ENCODE measurements at regions not wholly inside any gene's neighbourhood (a gene's known extent, or its start where the extent isn't known, plus 50 kb on each side); places are given as distances from the start of the nearest gene placed in this dataset.
"Not testable (repeated sequence)": the region's sequence is repeated elsewhere in the genome, so short reads cannot be mapped to it uniquely, and the experiment has no call there.

GRCh38 chr14:83041224-83041623 is 1507.6 kb upstream of the SEL1L start:
- Histone ChIP-seq H3K4me3 (no peak overlapping the region), H4K20me1 (no peaks in the 10 kb centered on the region), H3K4me2 (no peak overlapping the region), H3K9ac (no peak overlapping the region), H3K9me3 (replicated peaks in 1 of 11) (no peaks in the 10 kb centered on the region), H3K4me1 (no peaks in the 10 kb centered on the region), H3K27ac (no peak overlapping the region), H3K27me3 (no peaks in the 10 kb centered on the region), H3K36me3 (no peaks in the 10 kb centered on the region)
- TF ChIP-seq Cebpa-rat (IDR thresholded peaks at IDR 0.05), result no peak

DNA sequence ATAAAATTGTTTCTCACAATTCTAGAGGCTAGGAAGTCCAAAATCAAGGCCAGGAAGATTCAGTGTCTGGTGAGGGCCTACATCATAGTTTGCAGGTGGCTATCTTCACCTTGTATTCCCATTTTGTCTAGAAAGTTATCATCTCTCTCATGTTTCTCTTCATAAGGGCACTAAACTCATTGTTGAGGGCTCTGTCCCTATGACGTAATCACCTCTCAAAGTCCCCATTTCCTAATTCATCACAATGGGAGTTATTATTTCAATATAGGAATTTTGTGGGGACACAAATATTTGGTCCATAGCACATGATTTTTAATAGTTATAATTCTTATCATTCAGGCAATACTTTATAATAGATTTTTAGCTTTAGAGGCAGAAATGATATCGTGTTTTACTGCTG is 1509.2 kb upstream of the SEL1L start:
- Histone ChIP-seq H3K9me3 (replicated peaks in 1 of 11) (no peaks in the 10 kb centered on the region), H3K27me3 (no peaks in the 10 kb centered on the region), H3K36me3 (no peaks in the 10 kb centered on the region), H3K27ac (no peak overlapping the region), H3K4me2 (no peak overlapping the region), H4K20me1 (no peaks in the 10 kb centered on the region), H3K4me1 (no peaks in the 10 kb centered on the region), H3K4me3 (no peak overlapping the region), H3K9ac (no peak overlapping the region)
- no peak for TF ChIP-seq Cebpa-rat (IDR thresholded peaks at IDR 0.05)

- H4K20me1 ChIP-seq, result no peaks in the 10 kb centered on the region
- no peak overlapping the region for H3K9ac ChIP-seq
- H3K36me3 ChIP-seq, result no peaks in the 10 kb centered on the region
- H3K27ac ChIP-seq, result no peak overlapping the region
- H3K4me3 ChIP-seq, result no peak overlapping the region
- no peaks in the 10 kb centered on the region for H3K9me3 ChIP-seq (replicated peaks in 1 of 11)
- H3K27me3 ChIP-seq, result no peaks in the 10 kb centered on the region
- no peak overlapping the region for H3K4me2 ChIP-seq
- no peak for TF ChIP-seq Cebpa-rat (IDR thresholded peaks at IDR 0.05)
- H3K4me1 ChIP-seq, result no peaks in the 10 kb centered on the region
Measured at GRCh38 chr14:83044001-83044400, 1510.3 kb upstream of the SEL1L start.

DNA sequence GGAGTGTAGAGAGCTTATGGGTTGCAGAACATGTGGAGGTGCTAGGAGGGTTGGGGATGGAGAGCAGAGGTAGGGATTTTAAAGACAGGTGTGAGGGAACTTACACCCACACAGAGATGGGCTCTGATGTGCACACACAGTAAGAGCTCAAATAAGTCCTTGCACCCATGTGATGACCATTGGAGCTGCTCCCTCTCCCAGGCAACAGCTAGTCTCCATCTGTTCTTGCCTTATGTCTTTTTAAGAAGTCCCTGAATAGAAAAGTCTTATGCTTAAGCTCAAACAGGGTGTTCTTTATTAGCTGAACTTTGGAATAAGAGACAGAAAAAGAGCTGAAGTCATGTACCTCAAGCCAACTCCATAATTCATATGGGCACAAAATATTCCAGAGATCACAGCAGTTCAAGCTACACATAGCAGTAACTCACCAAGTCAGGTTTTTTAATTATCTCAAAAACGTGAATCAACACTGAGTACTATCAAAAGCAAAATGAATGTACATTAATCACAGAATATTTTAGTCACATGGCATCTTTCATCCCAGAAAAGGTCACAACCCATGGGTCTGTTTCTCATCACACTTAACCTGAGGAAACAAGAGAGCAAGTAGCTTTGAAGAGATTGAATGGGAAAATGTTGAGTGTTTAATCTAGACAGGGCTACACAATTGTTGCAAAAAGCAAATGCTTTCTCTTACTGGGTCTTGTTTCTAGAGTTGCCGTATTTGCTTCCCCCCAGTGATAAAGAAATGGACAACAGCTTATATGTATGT is 1513.6 kb upstream of the SEL1L start:
- no peak overlapping the region for H3K27ac ChIP-seq
- no peaks in the 10 kb centered on the region for H3K9me3 ChIP-seq (replicated peaks in 1 of 11)
- no peaks in the 10 kb centered on the region for H3K4me1 ChIP-seq
- no peak overlapping the region for H3K4me3 ChIP-seq
- H3K27me3 ChIP-seq, result no peaks in the 10 kb centered on the region
- TF ChIP-seq Cebpa-rat (IDR thresholded peaks at IDR 0.05), result no peak
- no peak overlapping the region for H3K4me2 ChIP-seq
- H3K9ac ChIP-seq, result no peak overlapping the region
- H4K20me1 ChIP-seq, result no peaks in the 10 kb centered on the region
- no peaks in the 10 kb centered on the region for H3K36me3 ChIP-seq

DNA sequence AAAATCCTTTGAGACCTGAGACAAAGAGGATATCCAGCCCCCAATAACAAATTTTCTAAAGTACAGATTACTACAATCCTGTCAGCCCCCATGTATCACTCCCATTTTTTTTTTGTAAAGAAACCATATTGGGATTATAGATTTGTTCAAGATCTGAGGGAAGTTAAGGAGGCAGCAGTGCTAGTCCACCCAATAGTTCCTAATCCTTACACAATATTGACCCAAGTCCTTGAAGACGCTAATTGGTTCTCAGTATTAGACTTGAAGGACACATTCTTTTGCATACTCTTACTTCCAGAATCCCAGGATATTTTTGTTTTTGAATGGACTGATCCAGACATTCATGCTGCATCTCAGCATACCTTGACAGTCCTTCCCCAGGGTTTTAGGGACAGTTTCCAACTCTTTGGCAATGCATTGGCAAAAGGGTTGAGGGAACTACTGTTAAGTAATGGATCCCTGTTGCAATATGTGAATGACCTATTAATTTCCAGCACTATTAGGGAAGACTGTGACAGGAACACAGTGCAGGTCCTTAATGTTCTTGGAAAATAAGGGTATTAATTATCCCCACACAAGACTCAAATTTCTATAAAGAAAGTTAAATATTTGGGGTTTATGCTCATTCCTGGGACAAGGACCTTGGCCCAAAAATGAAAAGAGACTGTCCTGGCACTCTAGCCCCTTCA is 1519.5 kb upstream of the SEL1L start:
- Histone ChIP-seq H3K27me3 (no peaks in the 10 kb centered on the region), H3K9ac (no peak overlapping the region), H3K36me3 (no peaks in the 10 kb centered on the region), H3K27ac (no peak overlapping the region), H3K4me2 (no peak overlapping the region), H4K20me1 (no peaks in the 10 kb centered on the region), H3K4me3 (no peak overlapping the region), H3K4me1 (no peaks in the 10 kb centered on the region), H3K9me3 (replicated peaks in 1 of 11) (no peaks in the 10 kb centered on the region)
- no peak for TF ChIP-seq Cebpa-rat (IDR thresholded peaks at IDR 0.05)

- no peak for TF ChIP-seq Cebpa-rat (IDR thresholded peaks at IDR 0.05)
Measured at GRCh38 chr14:83058068-83058467, 1524.4 kb upstream of the SEL1L start.

GRCh38 chr14:83071888-83072501 is 1538.3 kb upstream of the SEL1L start:
- no peak overlapping the region for H3K27ac ChIP-seq
- no peaks in the 10 kb centered on the region for H3K36me3 ChIP-seq
- no peaks in the 10 kb centered on the region for H3K9me3 ChIP-seq (replicated peaks in 1 of 11)
- no peaks in the 10 kb centered on the region for H3K27me3 ChIP-seq
- H3K4me2 ChIP-seq, result no peak overlapping the region
- H3K4me1 ChIP-seq, result no peaks in the 10 kb centered on the region
- TF ChIP-seq Cebpa-rat (IDR thresholded peaks at IDR 0.05), result no peak
- H4K20me1 ChIP-seq, result no peaks in the 10 kb centered on the region
- H3K4me3 ChIP-seq, result no peak overlapping the region
- no peak overlapping the region for H3K9ac ChIP-seq

More at GRCh38 chr14:83058068-83058467, 1524.4 kb upstream of the SEL1L start:
- Histone ChIP-seq H3K27me3 (no peaks in the 10 kb centered on the region), H3K4me2 (no peak overlapping the region), H4K20me1 (no peaks in the 10 kb centered on the region), H3K9me3 (replicated peaks in 1 of 11) (no peaks in the 10 kb centered on the region), H3K4me3 (no peak overlapping the region), H3K27ac (no peak overlapping the region), H3K4me1 (no peaks in the 10 kb centered on the region), H3K9ac (no peak overlapping the region), H3K36me3 (no peaks in the 10 kb centered on the region)

DNA sequence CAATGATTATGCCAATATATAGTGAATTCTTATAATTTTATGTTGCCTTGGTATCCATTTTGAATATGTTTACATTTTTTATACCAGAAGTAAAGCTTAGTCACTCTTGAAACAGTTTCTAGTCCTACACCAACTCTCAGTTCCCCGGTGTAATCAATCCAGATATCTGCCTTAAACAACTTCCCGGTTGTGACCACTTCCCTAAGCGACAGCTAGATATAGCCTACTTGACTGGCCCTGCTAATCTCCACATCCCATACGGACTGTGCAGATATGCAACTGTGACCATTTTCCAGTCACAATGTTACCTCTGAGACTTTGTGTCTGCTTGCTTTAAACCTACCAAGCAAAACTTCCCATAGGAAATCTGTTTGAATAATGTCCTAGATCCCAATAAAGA is 1551.5 kb upstream of the SEL1L start:
- H3K4me3 ChIP-seq, result no peak overlapping the region
- no peaks in the 10 kb centered on the region for H3K36me3 ChIP-seq
- no peaks in the 10 kb centered on the region for H3K9me3 ChIP-seq (replicated peaks in 1 of 11)
- no peak for TF ChIP-seq Cebpa-rat (IDR thresholded peaks at IDR 0.05)
- H3K9ac ChIP-seq, result no peak overlapping the region
- no peaks in the 10 kb centered on the region for H3K4me1 ChIP-seq
- H3K27me3 ChIP-seq, result no peaks in the 10 kb centered on the region
- peak overlapping the region in 1 of 11 experiments; percentile 6; a peak in 1 of 22 replicates for H3K4me2 ChIP-seq
- H3K27ac ChIP-seq, result no peak overlapping the region
- H4K20me1 ChIP-seq, result no peaks in the 10 kb centered on the region

GRCh38 chr14:83085725-83086124 is 1552.1 kb upstream of the SEL1L start:
- H3K27ac ChIP-seq, result no peak overlapping the region
- no peak overlapping the region for H3K4me3 ChIP-seq
- no peaks in the 10 kb centered on the region for H3K9me3 ChIP-seq (replicated peaks in 1 of 11)
- no peaks in the 10 kb centered on the region for H3K36me3 ChIP-seq
- no peak overlapping the region for H3K4me2 ChIP-seq
- H3K9ac ChIP-seq, result no peak overlapping the region
- no peaks in the 10 kb centered on the region for H3K4me1 ChIP-seq
- TF ChIP-seq Cebpa-rat (IDR thresholded peaks at IDR 0.05), result no peak
- no peaks in the 10 kb centered on the region for H3K27me3 ChIP-seq
- H4K20me1 ChIP-seq, result no peaks in the 10 kb centered on the region

DNA sequence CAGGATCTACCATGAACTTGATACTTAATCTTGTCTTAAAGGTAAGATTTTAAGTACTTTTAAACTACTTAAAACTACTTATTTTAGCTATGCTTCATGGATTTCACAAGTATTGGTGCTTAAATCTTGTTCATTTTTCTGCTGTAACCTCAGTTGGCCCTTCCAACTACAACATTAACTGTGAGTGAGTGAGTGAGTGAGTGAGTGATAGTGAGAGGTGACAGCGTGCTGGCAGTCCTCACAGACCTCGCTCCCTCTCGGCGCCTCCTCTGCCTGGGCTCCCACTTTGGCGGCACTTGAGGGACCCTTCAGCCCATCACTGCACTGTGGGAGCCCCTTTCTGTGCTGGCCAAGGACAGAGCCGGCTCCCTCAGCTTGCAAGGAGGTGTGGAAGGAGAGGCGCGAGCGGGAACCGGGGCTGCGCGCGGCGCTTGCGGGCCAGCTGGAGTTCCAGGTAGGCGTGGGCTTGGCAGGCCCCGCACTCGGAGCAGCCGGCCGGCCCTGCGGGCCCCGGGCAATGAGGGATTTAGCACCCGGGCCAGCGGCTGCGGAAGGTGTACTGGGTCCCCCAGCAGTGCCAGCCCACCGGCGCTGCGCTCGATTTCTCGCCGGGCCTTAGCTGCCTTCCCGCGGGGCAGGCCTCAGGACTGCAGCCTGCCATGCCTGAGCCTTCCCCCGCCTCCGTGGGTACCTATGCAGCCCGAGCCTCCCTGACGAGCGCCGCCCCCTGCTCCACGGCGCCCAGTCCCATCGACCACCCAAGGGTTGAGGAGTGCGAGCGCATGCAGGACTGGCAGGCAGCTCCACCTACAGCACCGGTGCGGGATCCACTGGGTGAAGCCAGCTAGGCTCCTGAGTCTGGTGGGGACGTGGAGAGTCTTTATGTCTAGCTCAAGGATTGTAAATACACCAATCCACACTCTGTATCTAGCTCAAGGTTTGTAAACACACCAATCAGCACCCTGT is 1558.6 kb upstream of the SEL1L start:
- H3K27me3 ChIP-seq; H3K9ac ChIP-seq; H3K4me1 ChIP-seq; H3K9me3 ChIP-seq (replicated peaks in 1 of 11); H3K27ac ChIP-seq; H4K20me1 ChIP-seq; H3K36me3 ChIP-seq; H3K4me2 ChIP-seq; H3K4me3 ChIP-seq: not testable (repeated sequence)

Data from BLaER1 treated with 17β-estradiol and CSF1 and Interleukin-3, amounts not matched to agents 10 nM and 100 nM (cell line).